ENCODE measurements at regions not wholly inside any gene's neighbourhood (a gene's known extent, or its start where the extent isn't known, plus 50 kb on each side); places are given as distances from the start of the nearest gene placed in this dataset.

GRCh38 chr4:20529691-20530090, 170.6 kb upstream of the PACRGL start:
- ATAC-seq, result no peak

- no peak for ATAC-seq
Observed at GRCh38 chr4:20532116-20532790, 168.0 kb upstream of the PACRGL start.

GRCh38 chr4:20532871-20533870, 167.1 kb upstream of the PACRGL start:
- no peak for ATAC-seq

GRCh38 chr4:20538905-20539304, 161.4 kb upstream of the PACRGL start:
- ATAC-seq, result no peak

DNA sequence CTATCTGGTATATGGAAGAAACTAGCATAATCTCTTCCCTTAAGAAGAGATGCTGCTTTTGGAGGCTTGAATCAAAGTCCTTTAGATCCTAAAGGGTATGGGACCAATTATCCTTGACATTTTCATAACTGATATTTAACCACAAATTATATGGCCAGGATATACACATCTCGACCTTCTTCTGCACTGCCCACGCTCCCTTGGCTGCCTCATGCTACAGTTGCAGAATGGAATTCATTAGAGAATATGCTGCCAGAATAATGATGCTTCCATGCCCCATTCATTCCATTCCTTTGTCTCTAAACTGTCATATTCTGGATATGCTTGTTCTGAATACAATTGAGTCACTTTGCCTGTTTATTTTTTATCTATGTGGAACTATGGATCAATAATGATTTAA, 157.1 kb upstream of the PACRGL start:
- ATAC-seq, result no peak

- no peak for ATAC-seq
Observed at GRCh38 chr4:20544645-20545044, 155.6 kb upstream of the PACRGL start.

- ATAC-seq, result no peak
Observed at GRCh38 chr4:20552004-20552403, 148.3 kb upstream of the PACRGL start.

- ATAC-seq, result no peak
Observed at GRCh38 chr4:20554134-20554533, 146.1 kb upstream of the PACRGL start.

GRCh38 chr4:20565075-20565721, 135.1 kb upstream of the PACRGL start:
- no peak for ATAC-seq

DNA sequence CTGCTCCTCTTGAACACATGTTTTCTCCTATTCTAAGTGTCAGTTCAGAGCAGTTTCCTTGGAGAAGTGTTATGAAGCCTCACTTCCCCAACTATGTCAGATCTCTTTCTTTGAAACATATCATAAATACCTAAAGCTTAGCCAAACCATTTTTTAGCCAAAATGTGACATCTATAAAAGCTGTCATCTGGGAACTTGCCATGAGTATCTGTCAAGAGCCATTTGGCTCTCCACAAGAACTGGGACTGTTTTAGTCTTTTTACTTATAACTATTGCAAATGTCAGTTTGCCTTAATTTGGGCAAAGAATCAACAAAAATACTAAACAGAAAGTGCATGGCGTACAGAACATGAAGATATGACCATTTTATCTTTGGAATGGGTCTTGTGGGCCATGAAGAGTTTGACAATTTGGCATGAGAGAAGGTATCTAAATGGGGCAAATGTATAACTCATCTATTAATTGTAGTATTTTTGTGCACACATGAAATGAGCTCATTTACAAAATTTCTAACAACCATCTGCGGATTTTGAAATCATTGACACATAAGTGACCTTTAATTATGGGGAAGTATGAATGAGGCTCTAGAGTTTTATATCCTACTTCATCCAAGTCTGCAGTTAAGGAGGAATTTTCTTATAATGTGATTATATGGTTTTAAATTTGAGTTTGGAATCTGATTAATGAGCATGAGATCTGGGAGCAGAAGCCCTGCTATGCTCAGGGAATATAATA, 129.1 kb upstream of the PACRGL start:
- ATAC-seq, result no peak

- ATAC-seq, result no peak
Observed at GRCh38 chr4:20572976-20573375, 127.3 kb upstream of the PACRGL start.

DNA sequence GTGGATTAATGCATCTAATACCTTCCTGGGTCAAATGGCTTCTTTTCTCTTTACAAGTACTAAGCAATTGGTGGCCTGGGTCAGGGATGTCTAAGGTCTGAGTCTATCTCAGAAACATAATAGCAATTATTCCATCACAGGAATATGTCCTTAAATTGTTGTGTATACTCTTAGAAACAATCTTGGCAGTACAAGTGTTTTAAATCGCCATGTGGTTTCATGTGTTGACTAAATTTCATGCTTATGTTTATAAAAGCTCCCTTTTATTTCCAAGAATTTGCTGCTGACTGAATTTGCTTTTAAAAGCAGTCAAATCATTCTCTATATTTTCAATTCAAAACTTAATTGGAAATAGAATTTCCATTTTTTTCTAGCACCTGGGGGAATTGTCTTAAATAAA, 125.3 kb upstream of the PACRGL start:
- ATAC-seq, result no peak

DNA sequence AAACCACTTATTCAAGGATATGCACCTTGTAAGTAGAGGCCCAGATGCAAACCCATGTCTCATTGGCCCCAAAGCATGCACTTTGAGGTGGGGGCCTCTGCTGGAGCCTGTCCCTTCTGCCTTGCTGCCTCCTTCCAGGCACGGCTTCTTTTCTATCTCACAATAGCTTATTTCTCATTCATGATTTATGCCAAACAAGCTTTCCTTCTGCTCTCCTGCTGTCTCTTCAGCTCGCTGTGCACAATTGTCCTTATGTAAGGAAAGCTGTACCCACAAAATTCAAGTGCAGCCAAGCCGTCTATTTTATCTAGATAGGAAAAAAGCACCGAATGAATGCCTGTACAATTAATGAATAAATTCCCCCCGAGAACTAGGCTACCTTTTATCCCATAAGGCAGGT, 124.8 kb upstream of the PACRGL start:
- no peak for ATAC-seq

DNA sequence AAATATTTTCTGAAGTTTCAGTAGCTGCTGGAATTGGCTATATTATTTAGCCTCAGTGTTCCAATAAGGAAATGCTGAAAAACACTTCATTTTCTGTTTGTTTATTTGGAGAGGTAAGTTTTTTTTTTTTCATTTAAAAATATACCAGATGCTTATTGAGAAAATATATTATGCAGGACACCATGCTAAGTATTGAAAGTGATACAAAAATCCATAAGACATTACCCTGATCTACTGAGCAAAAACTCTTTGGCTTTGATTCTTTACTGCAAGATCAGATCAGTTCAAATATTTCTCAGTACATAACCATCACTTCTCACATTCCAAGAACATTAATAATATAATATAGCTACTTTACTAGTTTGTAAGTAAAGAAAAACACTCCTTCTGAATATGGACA, 123.4 kb upstream of the PACRGL start:
- ATAC-seq, result no peak

DNA sequence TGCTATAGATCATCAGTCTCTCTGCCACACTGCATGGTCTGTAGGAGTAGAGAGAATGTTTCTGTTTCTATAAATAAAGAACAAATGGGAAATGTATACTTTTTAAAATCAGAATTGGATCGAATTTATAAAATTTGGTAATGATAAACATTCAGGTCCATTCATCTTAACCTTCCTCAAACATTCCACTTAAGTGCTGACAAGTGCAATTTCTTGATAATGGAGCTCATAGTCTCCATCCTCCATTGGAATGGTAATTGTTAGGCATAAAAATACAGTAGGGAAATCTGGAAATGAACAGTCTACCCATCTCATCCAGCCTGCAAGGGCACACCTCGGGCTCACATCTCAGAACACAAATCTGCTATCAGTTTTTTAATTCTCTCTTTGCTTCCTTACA, 122.6 kb upstream of the PACRGL start:
- ATAC-seq, result no peak

DNA sequence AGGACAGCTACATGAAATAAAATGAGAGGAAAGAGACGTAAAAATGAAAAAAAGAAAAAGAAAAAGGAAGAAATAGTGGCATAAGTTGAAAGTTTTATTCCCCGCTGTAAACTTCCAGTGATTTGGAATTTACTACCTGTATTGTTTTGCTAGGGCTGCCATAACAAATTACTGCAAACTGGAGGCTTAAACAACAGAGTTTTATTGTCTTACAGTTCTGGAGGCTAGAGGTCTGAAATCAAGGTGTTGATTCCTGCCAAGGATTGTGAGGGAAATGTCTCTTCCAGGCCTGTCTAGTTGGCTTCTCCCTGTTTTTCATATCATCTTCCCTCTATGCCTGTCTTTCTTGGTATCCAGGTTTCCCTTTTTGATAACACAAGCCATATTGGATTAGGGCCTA, 119.4 kb upstream of the PACRGL start:
- ATAC-seq, result no peak

- no peak for ATAC-seq
Observed at GRCh38 chr4:20589436-20589835, 110.8 kb upstream of the PACRGL start.

GRCh38 chr4:20590849-20591248, 109.4 kb upstream of the PACRGL start:
- no peak for ATAC-seq

GRCh38 chr4:20591571-20591970, 108.7 kb upstream of the PACRGL start:
- no peak for ATAC-seq

DNA sequence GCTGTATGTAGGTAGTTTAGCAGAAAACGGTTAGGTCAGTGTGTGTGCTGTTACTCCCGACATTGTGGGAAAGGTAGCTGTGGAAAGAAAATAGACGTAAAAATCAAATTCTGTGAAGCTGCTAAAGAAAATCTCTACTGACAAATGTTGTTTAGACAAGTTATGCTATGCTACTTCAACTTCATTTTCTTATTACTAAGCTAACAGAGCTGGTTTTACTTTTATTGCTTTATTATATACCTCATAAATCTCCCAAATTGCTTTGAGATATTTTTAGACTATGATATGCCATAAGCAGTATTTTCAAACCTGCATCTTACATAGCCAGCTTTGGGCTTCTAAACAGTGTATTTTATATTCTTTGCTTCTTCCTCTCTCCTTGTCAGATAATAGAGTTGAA, 108.2 kb upstream of the PACRGL start:
- ATAC-seq, result no peak

GRCh38 chr4:20592663-20593062, 107.6 kb upstream of the PACRGL start:
- no peak for ATAC-seq

- ATAC-seq, result no peak
Observed at GRCh38 chr4:20598626-20599025, 101.6 kb upstream of the PACRGL start.

Measured in esophagus mucosa (tissue), 1 donor.